ENCODE measurements at regions not wholly inside any gene's neighbourhood (a gene's known extent, or its start where the extent isn't known, plus 50 kb on each side); places are given as distances from the start of the nearest gene placed in this dataset.

DNA sequence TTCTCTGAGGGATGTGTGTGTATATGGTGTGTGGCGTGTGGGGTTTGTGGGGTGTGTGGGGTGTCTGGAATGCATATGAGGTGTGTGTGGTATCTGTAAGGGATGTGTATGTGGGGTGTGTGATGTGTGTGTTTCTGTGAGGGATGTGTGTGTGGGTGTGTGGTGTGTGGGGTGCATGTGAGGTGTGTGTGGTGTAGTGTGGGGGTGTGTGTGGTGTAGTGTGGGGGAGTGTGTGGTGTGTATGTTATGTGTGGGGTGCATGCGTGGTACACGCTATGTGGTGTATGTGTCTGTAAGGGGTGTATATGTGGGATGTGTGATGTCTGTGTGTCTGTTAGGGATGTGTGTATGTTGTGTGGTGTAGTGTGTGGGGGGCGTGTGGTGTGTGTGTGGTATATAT lies 300.0 kb downstream of the FGF9 start:
- TF ChIP-seq, protein P1, sequence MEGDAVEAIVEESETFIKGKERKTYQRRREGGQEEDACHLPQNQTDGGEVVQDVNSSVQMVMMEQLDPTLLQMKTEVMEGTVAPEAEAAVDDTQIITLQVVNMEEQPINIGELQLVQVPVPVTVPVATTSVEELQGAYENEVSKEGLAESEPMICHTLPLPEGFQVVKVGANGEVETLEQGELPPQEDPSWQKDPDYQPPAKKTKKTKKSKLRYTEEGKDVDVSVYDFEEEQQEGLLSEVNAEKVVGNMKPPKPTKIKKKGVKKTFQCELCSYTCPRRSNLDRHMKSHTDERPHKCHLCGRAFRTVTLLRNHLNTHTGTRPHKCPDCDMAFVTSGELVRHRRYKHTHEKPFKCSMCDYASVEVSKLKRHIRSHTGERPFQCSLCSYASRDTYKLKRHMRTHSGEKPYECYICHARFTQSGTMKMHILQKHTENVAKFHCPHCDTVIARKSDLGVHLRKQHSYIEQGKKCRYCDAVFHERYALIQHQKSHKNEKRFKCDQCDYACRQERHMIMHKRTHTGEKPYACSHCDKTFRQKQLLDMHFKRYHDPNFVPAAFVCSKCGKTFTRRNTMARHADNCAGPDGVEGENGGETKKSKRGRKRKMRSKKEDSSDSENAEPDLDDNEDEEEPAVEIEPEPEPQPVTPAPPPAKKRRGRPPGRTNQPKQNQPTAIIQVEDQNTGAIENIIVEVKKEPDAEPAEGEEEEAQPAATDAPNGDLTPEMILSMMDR (IDR thresholded peaks at IDR 0.05; ENCODE audit: low read depth, low read length, missing control alignments) = no peak
- DNase-seq (ENCODE audit: extremely low read depth, low read depth) = no peak
- no peak overlapping the region for H3K4me3 ChIP-seq (replicated peaks; ENCODE audit: low read depth, low read length)

- TF ChIP-seq, protein P1 (IDR thresholded peaks at IDR 0.05; ENCODE audit: low read depth, low read length, missing control alignments) = no peak
- H3K4me3 ChIP-seq (replicated peaks; ENCODE audit: low read depth, low read length) = no peak overlapping the region
- DNase-seq (ENCODE audit: extremely low read depth, low read depth) = no peak
Measured at GRCh38 chr13:21971662-21972621, 301.1 kb downstream of the FGF9 start.

DNA sequence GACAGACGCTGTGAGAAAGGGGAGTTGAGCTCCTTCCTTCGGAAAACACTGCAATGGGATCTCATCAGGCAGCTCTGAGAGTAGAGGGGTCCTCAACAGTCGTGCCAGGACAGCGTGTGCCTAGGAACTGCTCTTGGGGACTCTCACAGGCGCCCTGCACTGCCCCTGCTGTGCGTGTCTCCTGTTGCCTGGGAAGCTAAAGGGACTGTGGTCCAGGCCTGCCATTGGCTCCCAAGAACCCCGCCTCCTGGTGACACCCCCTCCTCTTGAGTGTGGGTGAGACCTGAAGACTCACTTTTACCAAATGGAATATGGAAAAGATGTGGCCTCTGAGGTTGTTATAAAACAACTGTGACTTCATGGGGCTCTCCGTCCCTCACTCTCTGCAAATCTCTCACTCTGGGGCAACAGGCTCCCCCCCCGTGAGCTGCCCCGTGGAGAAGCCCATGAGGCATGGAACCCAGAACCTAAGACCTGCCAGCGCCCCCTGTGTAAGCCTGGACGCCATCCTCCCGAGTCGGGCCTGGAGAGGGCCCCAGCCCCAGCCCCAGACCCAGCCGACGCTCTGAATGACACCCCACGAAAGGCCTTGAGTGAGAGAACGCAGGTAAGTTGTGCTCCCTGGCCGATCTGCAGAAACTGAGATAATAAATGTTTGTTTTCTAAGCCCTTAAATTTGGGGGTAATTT lies 302.7 kb downstream of the FGF9 start:
- no peak overlapping the region for H3K4me3 ChIP-seq (replicated peaks; ENCODE audit: low read depth, low read length)
- no peak for DNase-seq (ENCODE audit: extremely low read depth, low read depth)
- TF ChIP-seq, protein P1 (IDR thresholded peaks at IDR 0.05; ENCODE audit: low read depth, low read length, missing control alignments) = no peak

DNA sequence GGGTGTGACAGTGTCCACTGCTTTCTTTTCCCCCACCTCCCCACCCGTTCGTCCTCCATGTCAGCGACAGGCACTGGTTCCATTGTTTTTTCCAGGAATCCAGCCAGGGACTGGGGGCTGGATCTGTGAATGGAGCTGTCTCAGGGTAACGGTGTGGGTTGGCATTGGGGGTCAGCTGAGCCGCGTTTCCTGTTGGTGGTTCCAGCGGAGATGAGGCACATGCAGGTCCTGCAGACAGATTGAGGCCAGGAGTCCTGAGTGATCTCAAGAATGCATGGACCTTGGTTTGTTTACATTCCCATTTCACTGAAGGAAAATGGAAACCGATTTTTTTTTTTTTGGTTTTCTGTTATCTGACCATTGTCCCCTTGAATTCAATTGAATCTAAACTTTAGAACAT lies 303.9 kb downstream of the FGF9 start:
- TF ChIP-seq, protein P1 (IDR thresholded peaks at IDR 0.05; ENCODE audit: low read depth, low read length, missing control alignments) = no peak

DNA sequence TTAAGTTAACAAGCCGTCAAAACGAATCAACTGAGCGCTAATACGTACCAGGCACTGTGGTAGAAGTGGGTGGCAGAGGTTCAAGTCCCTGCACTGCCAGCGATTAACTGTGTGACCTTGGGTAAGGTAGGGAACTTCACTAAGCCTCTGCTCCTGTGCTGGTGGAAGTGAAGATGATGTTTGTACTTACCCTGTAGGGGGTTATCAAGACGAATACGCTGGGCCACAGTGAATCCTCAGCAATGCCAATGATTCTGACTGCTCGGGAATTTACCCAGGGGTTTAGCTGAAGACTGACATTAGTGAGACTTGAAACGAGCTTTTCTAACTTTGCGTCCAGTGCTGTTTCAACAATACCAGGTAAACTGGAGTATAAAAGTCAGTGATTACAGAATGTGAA lies 305.3 kb downstream of the FGF9 start:
- no peak overlapping the region for H3K4me3 ChIP-seq (replicated peaks; ENCODE audit: low read depth, low read length)
- DNase-seq (ENCODE audit: extremely low read depth, low read depth) = no peak
- TF ChIP-seq, protein P1 (IDR thresholded peaks at IDR 0.05; ENCODE audit: low read depth, low read length, missing control alignments) = no peak

More for the DNA sequence above, 303.9 kb downstream of the FGF9 start:
- DNase-seq (ENCODE audit: extremely low read depth, low read depth) = no peak
- H3K4me3 ChIP-seq (replicated peaks; ENCODE audit: low read depth, low read length) = no peak overlapping the region

DNA sequence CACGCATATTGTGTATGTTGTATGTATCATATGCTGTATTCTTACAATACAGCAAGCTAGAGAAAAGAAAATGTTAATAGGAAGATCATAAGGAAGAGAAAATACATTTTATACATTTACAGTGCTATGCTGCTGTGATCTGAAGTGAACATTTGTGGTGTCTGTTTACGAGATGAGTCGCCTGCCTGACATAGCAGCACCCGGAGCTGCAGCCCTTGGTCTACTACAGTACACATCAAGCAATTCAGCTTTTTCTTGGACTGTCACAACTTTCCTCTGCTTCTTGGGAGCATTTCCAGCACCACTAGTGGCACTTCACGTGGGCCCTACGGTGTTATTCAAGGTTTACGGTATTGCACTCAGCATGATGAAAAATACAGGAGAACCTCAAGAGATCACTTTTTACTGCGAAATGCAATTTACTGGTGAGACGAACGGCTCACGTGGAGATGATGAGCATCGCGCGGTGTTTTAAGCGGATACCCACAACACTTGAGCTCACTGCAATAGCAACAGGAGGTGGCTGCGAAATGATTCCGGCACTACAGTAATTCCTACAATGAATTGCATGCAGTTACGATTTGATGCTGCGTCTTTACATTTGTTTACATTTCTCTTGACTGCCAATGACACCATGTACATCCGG lies 308.4 kb downstream of the FGF9 start:
- no peak for DNase-seq (ENCODE audit: extremely low read depth, low read depth)
- TF ChIP-seq, protein P1 (IDR thresholded peaks at IDR 0.05; ENCODE audit: low read depth, low read length, missing control alignments) = no peak
- no peak overlapping the region for H3K4me3 ChIP-seq (replicated peaks; ENCODE audit: low read depth, low read length)
